HEK293T (cell line): ENCODE measurements at regions not wholly inside any gene's neighbourhood (a gene's known extent, or its start where the extent isn't known, plus 50 kb on each side); places are given as distances from the start of the nearest gene placed in this dataset.

Source experiments
- ARNT ChIP-seq: fragments of 450-650 bp; IDR thresholded peaks from 2 replicates; pipeline ENCODE4 v1.6.1; 2017; ENCODE audit warnings: mild to moderate bottlenecking
- CTBP1 ChIP-seq: fragments of 450-650 bp; IDR thresholded peaks from 2 replicates; pipeline ENCODE4 v1.6.1; 2016; ENCODE audit warnings: borderline replicate concordance
- FOXA1 ChIP-seq: fragments of 450-650 bp; IDR thresholded peaks from 2 replicates; pipeline ENCODE4 v1.6.1; 2016; ENCODE audit warnings: mild to moderate bottlenecking
- FOXM1 ChIP-seq: fragments of 450-650 bp; IDR thresholded peaks from 2 replicates; pipeline ENCODE4 v1.6.1; 2017; ENCODE audit warnings: mild to moderate bottlenecking, borderline replicate concordance
- LEF1 ChIP-seq: fragments of 450-650 bp; IDR thresholded peaks from 2 replicates; pipeline ENCODE4 v1.6.1; 2017; ENCODE audit warnings: mild to moderate bottlenecking, borderline replicate concordance
- NFRKB ChIP-seq: fragments of 450-650 bp; IDR thresholded peaks from 2 replicates; pipeline ENCODE4 v1.6.1; 2016; ENCODE audit warnings: mild to moderate bottlenecking, moderate library complexity
- PKNOX1 ChIP-seq: fragments of 450-650 bp; IDR thresholded peaks from 2 replicates; pipeline ENCODE4 v1.6.1; 2016
- TARDBP ChIP-seq: fragments of 450-650 bp; IDR thresholded peaks from 2 replicates; pipeline ENCODE4 v1.6.1; 2016
- ZNF384 ChIP-seq: fragments of 450-650 bp; IDR thresholded peaks from 2 replicates; pipeline ENCODE4 v1.6.1; 2016

GRCh38 chr3:189577050-189577951, 53.9 kb upstream of the TP63 start:
- TF ChIP-seq CTBP1 = no peak
- TF ChIP-seq LEF1 = no peak
- TF ChIP-seq ARNT = no peak
- no peak for TF ChIP-seq TARDBP
- TF ChIP-seq PKNOX1 = no peak
- TF ChIP-seq NFRKB = no peak
- TF ChIP-seq FOXA1 = no peak
- no peak for TF ChIP-seq ZNF384
- TF ChIP-seq FOXM1 = no peak
